ENCODE measurements at regions not wholly inside any gene's neighbourhood (a gene's known extent, or its start where the extent isn't known, plus 50 kb on each side); places are given as distances from the start of the nearest gene placed in this dataset.

GRCh38 chr7:54906963-54907362, 111.9 kb upstream of the EGFR start:
- TF ChIP-seq, protein P1, sequence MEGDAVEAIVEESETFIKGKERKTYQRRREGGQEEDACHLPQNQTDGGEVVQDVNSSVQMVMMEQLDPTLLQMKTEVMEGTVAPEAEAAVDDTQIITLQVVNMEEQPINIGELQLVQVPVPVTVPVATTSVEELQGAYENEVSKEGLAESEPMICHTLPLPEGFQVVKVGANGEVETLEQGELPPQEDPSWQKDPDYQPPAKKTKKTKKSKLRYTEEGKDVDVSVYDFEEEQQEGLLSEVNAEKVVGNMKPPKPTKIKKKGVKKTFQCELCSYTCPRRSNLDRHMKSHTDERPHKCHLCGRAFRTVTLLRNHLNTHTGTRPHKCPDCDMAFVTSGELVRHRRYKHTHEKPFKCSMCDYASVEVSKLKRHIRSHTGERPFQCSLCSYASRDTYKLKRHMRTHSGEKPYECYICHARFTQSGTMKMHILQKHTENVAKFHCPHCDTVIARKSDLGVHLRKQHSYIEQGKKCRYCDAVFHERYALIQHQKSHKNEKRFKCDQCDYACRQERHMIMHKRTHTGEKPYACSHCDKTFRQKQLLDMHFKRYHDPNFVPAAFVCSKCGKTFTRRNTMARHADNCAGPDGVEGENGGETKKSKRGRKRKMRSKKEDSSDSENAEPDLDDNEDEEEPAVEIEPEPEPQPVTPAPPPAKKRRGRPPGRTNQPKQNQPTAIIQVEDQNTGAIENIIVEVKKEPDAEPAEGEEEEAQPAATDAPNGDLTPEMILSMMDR (conservative IDR thresholded peaks at IDR 0.05): no peak
- no peak for TF ChIP-seq ZFX (IDR thresholded peaks at IDR 0.05)

Data from C4-2B (cell line).